K562 (cell line): ENCODE measurements at regions not wholly inside any gene's neighbourhood (a gene's known extent, or its start where the extent isn't known, plus 50 kb on each side); places are given as distances from the start of the nearest gene placed in this dataset.

Source experiments
- ATAC-seq: fragments of 200-7000 bp; cut with Tn5 transposase; 3 replicates; pipeline ENCODE4 v1.9.1; 2020; ENCODE audit warnings: moderate library complexity
- BruUV-seq: library from RNA; stranded (reverse); fragments of 400-500 nt; replicated peaks from 2 replicates; lab custom pipeline; 2021; lab: Mats Ljungman, UMichigan
- CTCF ChIA-PET: fragments of 300-600 bp; formaldehyde crosslinking; extraction: SDS; loops from one replicate; lab custom pipeline; 2021; ENCODE audit warnings: low intra/inter-chr PET ratio; lab: Yijun Ruan, JAX
- POLR2A ChIA-PET: fragments of 300-600, 350-650 bp; sonication (Branson Sonifier 250); formaldehyde crosslinking; extraction: SDS; loops from one replicate; lab custom pipeline; 2021; ENCODE audit warnings: antibody characterized with exemption, inconsistent platforms; lab: Yijun Ruan, JAX
- DNase-seq, 4 experiments: peaks; one replicate each; pipeline versions ENCODE4 v3.0.0 to v3.0.0-alpha.2; 2011 to 2018; ENCODE audit warnings: low spot score in 3 of 4, mixed read lengths in 3 of 4; ENCODE audit errors: extremely low read depth in 1 of 4
- FAIRE-seq: peaks from 2 replicates; lab custom pipeline; 2011; peaks lifted over from hg19 to GRCh38; lab: Jason Lieb, UNC
- H2AFZ ChIP-seq: 2 replicates; pipeline ENCODE4 v1.6.0; 2011; ENCODE audit warnings: low read depth, low read length, control low read depth, inconsistent platforms
- H3K27ac ChIP-seq: fragments of 200-600 bp; 3 replicates; pipeline ENCODE4 v1.8.0; 2011; ENCODE audit warnings: low read depth, mild to moderate bottlenecking, control low read depth, inconsistent platforms, low read length, moderate library complexity, mixed read lengths; ENCODE audit errors: extremely low read depth
- H3K27me3 ChIP-seq, 2 experiments: fragments of 300-600 bp in 1 of 2; 2 replicates in 1 of 2; 3 replicates in 1 of 2; pipeline versions ENCODE4 v1.6.0 to v1.8.0; 2011; ENCODE audit warnings: inconsistent platforms in 2 of 2, low read length in 2 of 2, mild to moderate bottlenecking in 1 of 2, mixed read lengths in 1 of 2, moderate library complexity in 1 of 2; ENCODE audit not compliant: control insufficient read depth in 2 of 2, insufficient read depth in 2 of 2
- H3K36me3 ChIP-seq: fragments of 300-600 bp; 3 replicates; pipeline ENCODE4 v1.8.0; 2011; ENCODE audit warnings: mild to moderate bottlenecking, low read length, inconsistent platforms; ENCODE audit not compliant: control insufficient read depth, insufficient read depth
- H3K4me1 ChIP-seq, 2 experiments: fragments of 200-600 bp in 1 of 2; replicated peaks in 1 of 2; 2 replicates in 1 of 2; 3 replicates in 1 of 2; pipeline versions ENCODE4 v1.5.1 to v1.8.0; 2011; ENCODE audit warnings: inconsistent platforms in 2 of 2, low read length in 2 of 2, mild to moderate bottlenecking in 1 of 2, mixed read lengths in 1 of 2, moderate library complexity in 1 of 2; ENCODE audit not compliant: control insufficient read depth in 2 of 2, insufficient read depth in 2 of 2
- H3K4me2 ChIP-seq: 2 replicates; pipeline ENCODE4 v1.6.1; 2011; ENCODE audit warnings: low read length, control low read depth, inconsistent platforms, mixed read lengths; ENCODE audit not compliant: insufficient read depth
- H3K4me3 ChIP-seq: fragments of 200-600 bp; sonication (generic), shearing (Covaris generic); 2 replicates; pipeline ENCODE4 v1.5.1; 2016; ENCODE audit warnings: control low read depth, inconsistent platforms
- H3K79me2 ChIP-seq: fragments of 200-600 bp; 3 replicates; pipeline ENCODE4 v1.8.0; 2011; ENCODE audit warnings: low read length, inconsistent platforms; ENCODE audit not compliant: control insufficient read depth, insufficient read depth
- H3K9ac ChIP-seq, 2 experiments: 2 replicates each; pipeline versions ENCODE4 v1.6.0 to v1.6.1; 2011; ENCODE audit warnings: low read depth in 2 of 2, low read length in 2 of 2, control low read depth in 1 of 2, inconsistent platforms in 1 of 2, mild to moderate bottlenecking in 1 of 2, mixed read lengths in 1 of 2; ENCODE audit not compliant: insufficient read depth in 1 of 2
- H3K9me1 ChIP-seq: one replicate; pipeline ENCODE4 v1.6.0; 2011; ENCODE audit warnings: inconsistent platforms, mild to moderate bottlenecking, low read length, moderate library complexity; ENCODE audit not compliant: control insufficient read depth, insufficient read depth
- H3K9me3 ChIP-seq: replicated peaks from 2 replicates; pipeline ENCODE4 v1.5.1; 2011; ENCODE audit warnings: low read depth, low read length, inconsistent platforms; ENCODE audit not compliant: control insufficient read depth, insufficient read depth
- H4K20me1 ChIP-seq: replicated peaks from 2 replicates; pipeline ENCODE4 v1.6.1; 2011; ENCODE audit warnings: low read length, inconsistent platforms, mixed read lengths; ENCODE audit not compliant: control insufficient read depth, insufficient read depth
- MED1 ChIP-seq: sonication (generic); formaldehyde crosslinking; IDR thresholded peaks from 2 replicates; pipeline ENCODE4 v1.8.1; 2023; ENCODE audit warnings: missing genetic modification reagents, borderline replicate concordance
- NCOR1 ChIP-seq: fragments of 450-650 bp; IDR thresholded peaks from 2 replicates; pipeline ENCODE4 v1.6.1; 2016; ENCODE audit warnings: mild to moderate bottlenecking, moderate library complexity
- NELFE ChIP-seq: IDR thresholded peaks from 2 replicates; pipeline ENCODE4 v1.6.1; 2011; ENCODE audit warnings: mild to moderate bottlenecking; ENCODE audit not compliant: insufficient read depth, insufficient read length
- NR2F6 ChIP-seq: fragments of 450-650 bp; formaldehyde crosslinking; IDR thresholded peaks from 2 replicates; pipeline ENCODE4 v1.4.0; 2020; ENCODE audit warnings: mild to moderate bottlenecking
- NRF1 ChIP-seq, 2 experiments: fragments of 450-650 bp; IDR thresholded peaks in 1 of 2; conservative IDR thresholded peaks in 1 of 2; 2 replicates each; pipeline ENCODE4 v1.6.1; 2014; ENCODE audit warnings: mild to moderate bottlenecking in 2 of 2
- RBM25 ChIP-seq: fragments of 200-400 bp; formaldehyde crosslinking; IDR thresholded peaks from 2 replicates; pipeline ENCODE4 v1.6.1; 2018; ENCODE audit warnings: low read length, low read depth, moderate library complexity; ENCODE audit not compliant: severe bottlenecking
- RBM39 ChIP-seq: fragments of 200-400 bp; formaldehyde crosslinking; optimal IDR thresholded peaks from 2 replicates; pipeline ENCODE3; 2018; ENCODE audit warnings: low read depth, low read length
- SLC30A9 ChIP-seq: fragments of 250-450 bp; sonication (Bioruptor Pico); IDR thresholded peaks from 2 replicates; pipeline ENCODE4 v1.8.0; 2022; ENCODE audit warnings: mild to moderate bottlenecking, moderate library complexity
- SRSF9 ChIP-seq: fragments of 200-400 bp; formaldehyde crosslinking; IDR thresholded peaks from 2 replicates; pipeline ENCODE4 v1.6.1; 2017; ENCODE audit warnings: low read depth, low read length, borderline replicate concordance
- ZNF3 ChIP-seq: fragments of 250-450 bp; sonication (Bioruptor Pico); IDR thresholded peaks from 2 replicates; pipeline ENCODE4 v1.5.0; 2021; ENCODE audit warnings: mild to moderate bottlenecking, moderate library complexity
- WGBS: fragments of 100-300 bp; shearing (Covaris generic); methylation state at CpG from one replicate; pipeline ENCODE4 v1.1.6; 2016; ENCODE audit warnings: low coverage, mixed read lengths; ENCODE audit not compliant: insufficient coverage; ENCODE audit errors: missing lambda C conversion rate; 5-methylcytosine and 5-hydroxymethylcytosine counted together
- in situ Hi-C: fragments of 300-500 bp; cut with MboI; formaldehyde crosslinking; loops from 4 replicates; pipeline ENCODE4 v1.15.0; 2018; ENCODE audit warnings: inconsistent platforms, mixed read lengths
- intact Hi-C: fragments of 100-400 bp; cut with micrococcal nuclease; formaldehyde crosslinking; loops from 2 replicates; pipeline ENCODE4 v1.14.2; 2022
- TF ChIP-seq, protein P1 (sequence below): fragments of 250-450 bp; sonication (Bioruptor Pico); IDR thresholded peaks from 2 replicates; pipeline ENCODE4 v1.9.0; 2021; ENCODE audit warnings: mild to moderate bottlenecking, inconsistent platforms
- TF ChIP-seq, protein P2 (sequence below): fragments of 250-450 bp; sonication (Bioruptor Pico); IDR thresholded peaks from 2 replicates; pipeline ENCODE4 v1.8.0; 2021; ENCODE audit warnings: mild to moderate bottlenecking, moderate library complexity
- TF ChIP-seq, protein P3 (sequence below): fragments of 450-650 bp; formaldehyde crosslinking; IDR thresholded peaks from 2 replicates; pipeline ENCODE4 v1.4.0; 2020; ENCODE audit warnings: mild to moderate bottlenecking, moderate library complexity
- TF ChIP-seq, protein P4 (sequence below): sonication (generic); formaldehyde crosslinking; IDR thresholded peaks from 2 replicates; pipeline ENCODE4 v1.8.0; 2022; ENCODE audit warnings: missing genetic modification reagents, mild to moderate bottlenecking, borderline replicate concordance

GRCh38 chr2:53312721-53313120 lies 454.9 kb upstream of the CHAC2 start (continued):
- TF ChIP-seq, protein P1, sequence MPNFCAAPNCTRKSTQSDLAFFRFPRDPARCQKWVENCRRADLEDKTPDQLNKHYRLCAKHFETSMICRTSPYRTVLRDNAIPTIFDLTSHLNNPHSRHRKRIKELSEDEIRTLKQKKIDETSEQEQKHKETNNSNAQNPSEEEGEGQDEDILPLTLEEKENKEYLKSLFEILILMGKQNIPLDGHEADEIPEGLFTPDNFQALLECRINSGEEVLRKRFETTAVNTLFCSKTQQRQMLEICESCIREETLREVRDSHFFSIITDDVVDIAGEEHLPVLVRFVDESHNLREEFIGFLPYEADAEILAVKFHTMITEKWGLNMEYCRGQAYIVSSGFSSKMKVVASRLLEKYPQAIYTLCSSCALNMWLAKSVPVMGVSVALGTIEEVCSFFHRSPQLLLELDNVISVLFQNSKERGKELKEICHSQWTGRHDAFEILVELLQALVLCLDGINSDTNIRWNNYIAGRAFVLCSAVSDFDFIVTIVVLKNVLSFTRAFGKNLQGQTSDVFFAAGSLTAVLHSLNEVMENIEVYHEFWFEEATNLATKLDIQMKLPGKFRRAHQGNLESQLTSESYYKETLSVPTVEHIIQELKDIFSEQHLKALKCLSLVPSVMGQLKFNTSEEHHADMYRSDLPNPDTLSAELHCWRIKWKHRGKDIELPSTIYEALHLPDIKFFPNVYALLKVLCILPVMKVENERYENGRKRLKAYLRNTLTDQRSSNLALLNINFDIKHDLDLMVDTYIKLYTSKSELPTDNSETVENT (CRISPR knock-in tag), result no peak
- TF ChIP-seq NELFE (no peak), MED1 (CRISPR knock-in tag) (no peak), NR2F6 (CRISPR knock-in tag) (no peak)

GRCh38 chr2:53312181-53312580 lies 455.4 kb upstream of the CHAC2 start:
- no TSS peak for BruUV-seq
- H3K4me3 ChIP-seq, result no peak overlapping the region
- H3K9ac ChIP-seq, result no peak overlapping the region
- no peaks in the 10 kb centered on the region for H3K9me1 ChIP-seq
- DNase-seq (no peak), FAIRE-seq (no peak), ATAC-seq (no peak)
- intact Hi-C loops (no loop called here), in situ Hi-C loops (no loop called here)
- no peak overlapping the region for H3K4me2 ChIP-seq
- H3K27ac ChIP-seq, result no peak overlapping the region
- no peaks in the 10 kb centered on the region for H3K79me2 ChIP-seq
- no peaks in the 10 kb centered on the region for H4K20me1 ChIP-seq
- no peak overlapping the region for H2AFZ ChIP-seq
- H3K9me3 ChIP-seq, result no peaks in the 10 kb centered on the region
- POLR2A ChIA-PET, result no interaction called here
- CTCF ChIA-PET, result no interaction called here
- H3K27me3 ChIP-seq, result no peaks in the 10 kb centered on the region
- no peaks in the 10 kb centered on the region for H3K36me3 ChIP-seq
- 0% methylated on average over 5 of the region's 5 CpGs for WGBS
- no peaks in the 10 kb centered on the region for H3K4me1 ChIP-seq
- TF ChIP-seq RBM39 (no peak), ZNF3 (CRISPR knock-in tag) (no peak), NCOR1 (no peak), SLC30A9 (CRISPR knock-in tag) (no peak), SRSF9 (no peak), RBM25 (no peak), NRF1 (conservative IDR thresholded peaks at IDR 0.05 in 1 of 2, IDR thresholded peaks at IDR 0.05 in 1 of 2) (no peak)
- TF ChIP-seq, protein P2, sequence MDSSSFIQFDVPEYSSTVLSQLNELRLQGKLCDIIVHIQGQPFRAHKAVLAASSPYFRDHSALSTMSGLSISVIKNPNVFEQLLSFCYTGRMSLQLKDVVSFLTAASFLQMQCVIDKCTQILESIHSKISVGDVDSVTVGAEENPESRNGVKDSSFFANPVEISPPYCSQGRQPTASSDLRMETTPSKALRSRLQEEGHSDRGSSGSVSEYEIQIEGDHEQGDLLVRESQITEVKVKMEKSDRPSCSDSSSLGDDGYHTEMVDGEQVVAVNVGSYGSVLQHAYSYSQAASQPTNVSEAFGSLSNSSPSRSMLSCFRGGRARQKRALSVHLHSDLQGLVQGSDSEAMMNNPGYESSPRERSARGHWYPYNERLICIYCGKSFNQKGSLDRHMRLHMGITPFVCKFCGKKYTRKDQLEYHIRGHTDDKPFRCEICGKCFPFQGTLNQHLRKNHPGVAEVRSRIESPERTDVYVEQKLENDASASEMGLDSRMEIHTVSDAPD (CRISPR knock-in tag), result no peak
- TF ChIP-seq, protein P3, sequence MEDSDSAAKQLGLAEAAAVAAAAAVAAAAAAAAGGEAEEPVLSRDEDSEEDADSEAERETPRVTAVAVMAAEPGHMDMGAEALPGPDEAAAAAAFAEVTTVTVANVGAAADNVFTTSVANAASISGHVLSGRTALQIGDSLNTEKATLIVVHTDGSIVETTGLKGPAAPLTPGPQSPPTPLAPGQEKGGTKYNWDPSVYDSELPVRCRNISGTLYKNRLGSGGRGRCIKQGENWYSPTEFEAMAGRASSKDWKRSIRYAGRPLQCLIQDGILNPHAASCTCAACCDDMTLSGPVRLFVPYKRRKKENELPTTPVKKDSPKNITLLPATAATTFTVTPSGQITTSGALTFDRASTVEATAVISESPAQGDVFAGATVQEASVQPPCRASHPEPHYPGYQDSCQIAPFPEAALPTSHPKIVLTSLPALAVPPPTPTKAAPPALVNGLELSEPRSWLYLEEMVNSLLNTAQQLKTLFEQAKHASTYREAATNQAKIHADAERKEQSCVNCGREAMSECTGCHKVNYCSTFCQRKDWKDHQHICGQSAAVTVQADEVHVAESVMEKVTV (CRISPR knock-in tag), result no peak
- TF ChIP-seq, protein P4, sequence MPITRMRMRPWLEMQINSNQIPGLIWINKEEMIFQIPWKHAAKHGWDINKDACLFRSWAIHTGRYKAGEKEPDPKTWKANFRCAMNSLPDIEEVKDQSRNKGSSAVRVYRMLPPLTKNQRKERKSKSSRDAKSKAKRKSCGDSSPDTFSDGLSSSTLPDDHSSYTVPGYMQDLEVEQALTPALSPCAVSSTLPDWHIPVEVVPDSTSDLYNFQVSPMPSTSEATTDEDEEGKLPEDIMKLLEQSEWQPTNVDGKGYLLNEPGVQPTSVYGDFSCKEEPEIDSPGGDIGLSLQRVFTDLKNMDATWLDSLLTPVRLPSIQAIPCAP (CRISPR knock-in tag), result no peak
